HepG2 (cell line): ENCODE measurements at regions not wholly inside any gene's neighbourhood (a gene's known extent, or its start where the extent isn't known, plus 50 kb on each side); places are given as distances from the start of the nearest gene placed in this dataset.

Source experiments
- ATAC-seq: fragments of 200-7000 bp; cut with Tn5 transposase; 3 replicates; pipeline ENCODE4 v1.9.1; 2020; ENCODE audit warnings: mild to moderate bottlenecking, moderate library complexity
- BruUV-seq: library from RNA; stranded (reverse); fragments of 400-500 nt; replicated peaks from 2 replicates; lab custom pipeline; 2021; lab: Mats Ljungman, UMichigan
- CTCF ChIA-PET: fragments of 300-600 bp; formaldehyde crosslinking; extraction: SDS; loops from one replicate; lab custom pipeline; 2021; ENCODE audit warnings: low total read pairs, inconsistent platforms, low intra/inter-chr PET ratio; lab: Yijun Ruan, JAX
- POLR2A ChIA-PET: fragments of 350-600 bp; sonication (Branson Sonifier 250); formaldehyde crosslinking; loops from one replicate; lab custom pipeline; 2020; ENCODE audit warnings: antibody characterized with exemption, inconsistent platforms; lab: Yijun Ruan, JAX
- DNase-seq: peaks from one replicate; pipeline ENCODE4 v3.0.0-alpha.2; 2015; ENCODE audit warnings: low spot score
- FAIRE-seq: peaks from 3 replicates; lab custom pipeline; 2011; peaks lifted over from hg19 to GRCh38; lab: Jason Lieb, UNC
- H2AFZ ChIP-seq: one replicate; pipeline ENCODE4 v1.6.1; 2011; ENCODE audit warnings: low read length, inconsistent platforms
- H3K27ac ChIP-seq: fragments of 300-600 bp; 3 replicates; pipeline ENCODE4 v1.8.0; 2011; ENCODE audit warnings: mixed run types, mild to moderate bottlenecking, mixed read lengths, low read length, inconsistent platforms; ENCODE audit not compliant: insufficient read depth; ENCODE audit errors: extremely low read length
- H3K27me3 ChIP-seq, 2 experiments: fragments of 200-600 bp in 1 of 2; 2 replicates in 1 of 2; 3 replicates in 1 of 2; pipeline versions ENCODE4 v1.6.0 to v1.8.0; 2011; ENCODE audit warnings: low read length in 2 of 2, mild to moderate bottlenecking in 2 of 2, moderate library complexity in 2 of 2, inconsistent platforms in 1 of 2; ENCODE audit not compliant: insufficient read depth in 2 of 2, control insufficient read depth in 1 of 2
- H3K36me3 ChIP-seq, 2 experiments: fragments of 200-600 bp in 1 of 2; replicated peaks in 1 of 2; 2 replicates in 1 of 2; 3 replicates in 1 of 2; pipeline versions ENCODE4 v1.5.1 to v1.8.0; 2011; ENCODE audit warnings: low read length in 2 of 2, inconsistent platforms in 1 of 2; ENCODE audit not compliant: insufficient read depth in 2 of 2, control insufficient read depth in 1 of 2
- H3K4me1 ChIP-seq: 2 replicates; pipeline ENCODE4 v1.5.1; 2012; ENCODE audit warnings: low read length, inconsistent platforms; ENCODE audit not compliant: insufficient read depth
- H3K4me2 ChIP-seq: 2 replicates; pipeline ENCODE4 v1.6.0; 2011; ENCODE audit warnings: low read depth, low read length, inconsistent platforms
- H3K4me3 ChIP-seq, 3 experiments: fragments of 200-600 bp in 1 of 3; sonication (generic), shearing (Covaris generic) in 1 of 3; replicated peaks in 1 of 3; 2 replicates each; pipeline ENCODE4 v1.5.1; 2011 to 2016; ENCODE audit warnings: low read length in 3 of 3, inconsistent platforms in 2 of 3, low read depth in 2 of 3, mild to moderate bottlenecking in 2 of 3, control low read depth in 1 of 3, mixed read lengths in 1 of 3; ENCODE audit not compliant: insufficient read depth in 1 of 3
- H3K79me2 ChIP-seq: one replicate; pipeline ENCODE4 v1.6.1; 2011; ENCODE audit warnings: low read length, inconsistent platforms; ENCODE audit not compliant: insufficient read depth
- H3K9ac ChIP-seq: 2 replicates; pipeline ENCODE4 v1.6.0; 2011; ENCODE audit warnings: mild to moderate bottlenecking, low read depth, low read length, inconsistent platforms; ENCODE audit not compliant: insufficient read depth
- H3K9me3 ChIP-seq: 2 replicates; pipeline ENCODE4 v1.5.1; 2012; ENCODE audit warnings: mild to moderate bottlenecking, low read length
- H4K20me1 ChIP-seq: 2 replicates; pipeline ENCODE4 v1.6.0; 2011; ENCODE audit warnings: inconsistent platforms, mild to moderate bottlenecking, low read length, moderate library complexity; ENCODE audit not compliant: insufficient read depth
- CC2D1A ChIP-seq: sonication (generic); formaldehyde crosslinking; IDR thresholded peaks from 2 replicates; pipeline ENCODE4 v1.8.1; 2023; ENCODE audit warnings: mild to moderate bottlenecking, missing genetic modification reagents
- MED1 ChIP-seq: sonication (generic); formaldehyde crosslinking; IDR thresholded peaks from 2 replicates; pipeline ENCODE4 v1.4.0; 2020; ENCODE audit warnings: missing genetic modification reagents
- NONO ChIP-seq, 2 experiments: fragments of 450-650 bp in 1 of 2; sonication (generic) in 1 of 2; formaldehyde crosslinking in 1 of 2; IDR thresholded peaks in 1 of 2; conservative IDR thresholded peaks in 1 of 2; 2 replicates each; pipeline versions ENCODE4 v1.6.1 to v1.8.0; 2017 to 2022; ENCODE audit warnings: mild to moderate bottlenecking in 1 of 2, missing genetic modification reagents in 1 of 2, moderate library complexity in 1 of 2
- SETDB1 ChIP-seq: sonication (generic); formaldehyde crosslinking; IDR thresholded peaks from 2 replicates; pipeline ENCODE4 v1.5.1; 2020; ENCODE audit warnings: missing genetic modification reagents, mild to moderate bottlenecking, borderline replicate concordance
- SNAPC5 ChIP-seq: sonication (generic); formaldehyde crosslinking; IDR thresholded peaks from 2 replicates; pipeline ENCODE4 v1.8.1; 2023; ENCODE audit warnings: mild to moderate bottlenecking, missing genetic modification reagents, borderline replicate concordance
- TMF1 ChIP-seq: sonication (generic); formaldehyde crosslinking; IDR thresholded peaks from 2 replicates; pipeline ENCODE4 v1.8.1; 2022; ENCODE audit warnings: low read depth, missing genetic modification reagents
- ZBTB38 ChIP-seq: sonication (generic); formaldehyde crosslinking; IDR thresholded peaks from 2 replicates; pipeline ENCODE4 v1.5.1; 2020; ENCODE audit warnings: mild to moderate bottlenecking, missing genetic modification reagents
- ZNF432 ChIP-seq: sonication (generic); formaldehyde crosslinking; IDR thresholded peaks from 2 replicates; pipeline ENCODE4 v1.5.0; 2020; ENCODE audit warnings: missing genetic modification reagents, mild to moderate bottlenecking, borderline replicate concordance
- ZNF451 ChIP-seq: sonication (generic); formaldehyde crosslinking; IDR thresholded peaks from 2 replicates; pipeline ENCODE4 v1.5.0; 2020; ENCODE audit warnings: mild to moderate bottlenecking, missing genetic modification reagents
- ZNF550 ChIP-seq: sonication (generic); formaldehyde crosslinking; IDR thresholded peaks from 2 replicates; pipeline ENCODE4 v1.4.0; 2020; ENCODE audit warnings: mild to moderate bottlenecking, missing genetic modification reagents, borderline replicate concordance
- ZNF564 ChIP-seq: sonication (generic); formaldehyde crosslinking; IDR thresholded peaks from 2 replicates; pipeline ENCODE4 v1.8.1; 2023; ENCODE audit warnings: mild to moderate bottlenecking, missing genetic modification reagents
- ZNF713 ChIP-seq: sonication (generic); formaldehyde crosslinking; IDR thresholded peaks from 2 replicates; pipeline ENCODE4 v1.4.0; 2020; ENCODE audit warnings: mild to moderate bottlenecking, missing genetic modification reagents
- ZNF740 ChIP-seq: sonication (generic); formaldehyde crosslinking; IDR thresholded peaks from 2 replicates; pipeline ENCODE4 v1.4.0; 2020; ENCODE audit warnings: missing genetic modification reagents
- WGBS: methylation state at CpG from one replicate; pipeline ENCODE4 v1.1.6; 2017; ENCODE audit warnings: low lambda C conversion rate; 5-methylcytosine and 5-hydroxymethylcytosine counted together
- in situ Hi-C: cut with HindIII; loops from 2 replicates; pipeline ENCODE4 v1.10.0; 2017; ENCODE audit warnings: low pct_unique_long_range_greater_than_20kb; ENCODE audit not compliant: extremely low pct_ligation_motif_present
- intact Hi-C: fragments of 100-400 bp; cut with micrococcal nuclease; formaldehyde crosslinking; loops from one replicate; pipeline ENCODE4 v1.10.0; 2022; ENCODE audit not compliant: unreplicated experiment
- TF ChIP-seq, protein P1 (sequence below): sonication (generic); formaldehyde crosslinking; IDR thresholded peaks from 2 replicates; pipeline ENCODE4 v1.4.0; 2020; ENCODE audit warnings: missing genetic modification reagents

DNA sequence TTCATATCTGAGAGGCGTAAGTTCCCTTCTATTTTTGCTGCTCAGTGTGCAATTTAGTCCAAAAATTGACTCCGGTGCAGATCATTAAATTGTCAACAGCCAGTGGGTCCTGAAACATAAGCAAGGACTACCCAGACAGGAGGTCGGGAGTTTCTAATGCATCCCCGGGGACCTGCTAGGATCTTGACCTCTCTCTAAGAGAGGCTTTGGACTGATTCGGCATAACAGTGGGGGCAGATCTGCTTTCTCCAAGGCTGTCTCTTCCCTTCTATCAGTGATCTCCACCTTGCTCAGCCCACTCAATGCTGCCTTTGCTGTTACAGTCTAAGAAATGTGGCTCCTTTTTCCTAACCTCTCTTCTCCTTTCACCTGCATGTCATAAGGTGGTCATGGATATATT lies 199.1 kb upstream of the NRP1 start:
- Histone ChIP-seq H3K9ac (no peak overlapping the region), H4K20me1 (no peaks in the 10 kb centered on the region), H2AFZ (no peak overlapping the region), H3K36me3 (no peaks in the 10 kb centered on the region), H3K9me3 (0 out of 2 replicates have a peak, but pooled peaks cover 9% of the 10 kb centered on the region), H3K79me2 (no peaks in the 10 kb centered on the region), H3K27ac (no peak overlapping the region), H3K27me3 (no peaks in the 10 kb centered on the region; a peak in 2 of 5 replicates), H3K4me3 (no peak overlapping the region)
- ATAC-seq (no peak), FAIRE-seq (no peak)
- POLR2A ChIA-PET = no interaction called here
- WGBS = 79% methylated on average over 5 of the region's 5 CpGs
- no TSS peak for BruUV-seq
- intact Hi-C loops = no loop called here
- in situ Hi-C loops = no loop called here
- TF ChIP-seq ZNF740 = no peak
- no peak for TF ChIP-seq CC2D1A
- no peak for TF ChIP-seq ZNF564 (CRISPR knock-in tag)
- no peak for TF ChIP-seq ZBTB38 (CRISPR knock-in tag)
- no peak for TF ChIP-seq ZNF550 (CRISPR knock-in tag)
- TF ChIP-seq ZNF432 (CRISPR knock-in tag) = no peak
- no peak for TF ChIP-seq NONO (IDR thresholded peaks at IDR 0.05)
- no peak for TF ChIP-seq NONO (CRISPR knock-in tag; conservative IDR thresholded peaks at IDR 0.05)
- no peak for TF ChIP-seq MED1 (CRISPR knock-in tag)
- TF ChIP-seq ZNF451 (CRISPR knock-in tag) = no peak
- TF ChIP-seq TMF1 (CRISPR knock-in tag) = no peak
- TF ChIP-seq SETDB1 (CRISPR knock-in tag) = no peak
- TF ChIP-seq, protein P1, sequence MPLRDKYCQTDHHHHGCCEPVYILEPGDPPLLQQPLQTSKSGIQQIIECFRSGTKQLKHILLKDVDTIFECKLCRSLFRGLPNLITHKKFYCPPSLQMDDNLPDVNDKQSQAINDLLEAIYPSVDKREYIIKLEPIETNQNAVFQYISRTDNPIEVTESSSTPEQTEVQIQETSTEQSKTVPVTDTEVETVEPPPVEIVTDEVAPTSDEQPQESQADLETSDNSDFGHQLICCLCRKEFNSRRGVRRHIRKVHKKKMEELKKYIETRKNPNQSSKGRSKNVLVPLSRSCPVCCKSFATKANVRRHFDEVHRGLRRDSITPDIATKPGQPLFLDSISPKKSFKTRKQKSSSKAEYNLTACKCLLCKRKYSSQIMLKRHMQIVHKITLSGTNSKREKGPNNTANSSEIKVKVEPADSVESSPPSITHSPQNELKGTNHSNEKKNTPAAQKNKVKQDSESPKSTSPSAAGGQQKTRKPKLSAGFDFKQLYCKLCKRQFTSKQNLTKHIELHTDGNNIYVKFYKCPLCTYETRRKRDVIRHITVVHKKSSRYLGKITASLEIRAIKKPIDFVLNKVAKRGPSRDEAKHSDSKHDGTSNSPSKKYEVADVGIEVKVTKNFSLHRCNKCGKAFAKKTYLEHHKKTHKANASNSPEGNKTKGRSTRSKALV = no peak
- no peak for TF ChIP-seq SNAPC5 (CRISPR knock-in tag)
- no peak for TF ChIP-seq ZNF713 (CRISPR knock-in tag)
- TF ChIP-seq, all 625 proteins: peak for 0
- H3K4me1 ChIP-seq = no peaks in the 10 kb centered on the region
- H3K4me2 ChIP-seq = no peak overlapping the region
- DNase-seq = no peak
- CTCF ChIA-PET = no interaction called here
